ENCODE measurements at regions not wholly inside any gene's neighbourhood (a gene's known extent, or its start where the extent isn't known, plus 50 kb on each side); places are given as distances from the start of the nearest gene placed in this dataset.

GRCh38 chr4:128525992-128526630 is 238.5 kb upstream of the PGRMC2 start:
- DNase-seq: no peak

DNA sequence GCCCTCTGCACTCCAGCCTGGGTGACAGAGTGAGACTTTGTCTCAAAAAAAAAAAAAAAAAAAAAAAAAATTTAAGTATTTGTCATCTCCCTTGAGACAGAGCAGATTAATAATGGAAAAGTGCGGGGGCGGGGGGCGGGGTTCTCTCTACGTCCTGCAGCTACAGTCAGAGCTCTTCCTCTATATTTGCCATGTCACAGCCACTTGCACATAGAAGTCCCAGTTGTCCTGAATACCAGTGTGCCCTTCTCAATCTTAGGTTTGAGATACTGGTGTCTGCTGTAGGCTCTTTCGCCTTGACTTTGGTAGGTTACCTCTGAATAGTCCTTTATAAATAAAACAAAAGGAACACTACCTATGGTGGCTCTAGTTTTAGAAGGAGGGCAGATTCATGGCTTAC is 237.8 kb upstream of the PGRMC2 start:
- DNase-seq: no peak

- DNase-seq: no peak
These were observed 236.7 kb upstream of the PGRMC2 start for GRCh38 chr4:128524311-128524710.

GRCh38 chr4:128521648-128522111 is 234.1 kb upstream of the PGRMC2 start:
- no peak for DNase-seq

DNA sequence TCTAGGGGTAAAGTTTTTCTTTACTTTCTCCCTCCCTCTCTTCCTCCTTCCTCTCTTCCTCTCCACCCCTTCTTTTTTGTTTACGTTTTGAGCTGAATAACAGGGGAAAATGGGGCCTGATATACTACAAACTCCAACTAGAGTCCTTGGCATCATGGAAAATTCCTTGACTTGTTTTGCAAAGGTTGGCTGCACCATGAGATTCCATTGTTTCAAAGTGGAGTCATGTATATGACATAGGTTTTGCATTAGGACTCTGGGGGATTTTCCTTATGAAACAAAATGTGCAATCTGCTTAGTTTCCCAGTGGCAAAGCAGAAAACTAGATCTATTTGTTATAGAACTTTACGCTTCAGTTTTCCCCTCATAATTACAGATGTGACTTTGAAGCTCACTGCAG is 233.5 kb upstream of the PGRMC2 start:
- DNase-seq: no peak

- no peak for DNase-seq
These were observed 231.7 kb upstream of the PGRMC2 start for GRCh38 chr4:128519163-128519830.

DNA sequence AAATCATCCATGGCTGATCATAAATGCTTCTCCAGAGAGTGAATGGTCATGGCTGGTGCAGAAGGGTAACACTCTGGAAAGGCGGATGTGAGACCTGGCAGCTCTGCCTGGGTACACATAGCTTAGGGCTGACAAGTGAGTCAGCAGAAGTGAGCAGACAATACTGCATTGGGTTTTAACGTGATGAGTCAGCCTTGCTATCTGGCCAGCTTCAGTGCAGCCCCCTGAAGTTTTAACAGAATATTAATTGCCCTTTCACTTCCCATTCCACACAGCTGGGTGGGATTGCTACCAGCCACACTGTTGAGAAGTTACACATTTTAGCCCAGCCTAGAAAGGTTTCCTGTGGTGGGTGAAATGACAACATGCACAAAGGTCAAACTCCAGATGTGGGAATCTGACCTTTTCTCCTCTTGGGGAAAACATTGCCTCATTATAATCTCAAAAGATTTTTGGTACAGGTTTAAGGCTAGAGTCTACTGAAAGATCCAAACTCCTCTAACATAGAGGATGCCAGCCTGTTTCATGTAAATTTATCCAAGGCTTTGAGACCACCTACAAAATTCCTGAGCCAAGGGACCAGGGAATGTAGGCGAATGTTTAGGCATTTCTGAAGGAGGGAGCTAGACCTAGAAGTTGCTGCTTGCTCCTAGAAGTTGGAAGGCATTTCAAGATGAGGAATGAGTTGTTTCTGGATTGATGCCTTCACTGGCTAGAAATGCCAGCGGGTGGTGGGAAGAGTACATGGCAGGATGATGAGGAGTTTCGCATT is 230.3 kb upstream of the PGRMC2 start:
- DNase-seq: no peak

DNA sequence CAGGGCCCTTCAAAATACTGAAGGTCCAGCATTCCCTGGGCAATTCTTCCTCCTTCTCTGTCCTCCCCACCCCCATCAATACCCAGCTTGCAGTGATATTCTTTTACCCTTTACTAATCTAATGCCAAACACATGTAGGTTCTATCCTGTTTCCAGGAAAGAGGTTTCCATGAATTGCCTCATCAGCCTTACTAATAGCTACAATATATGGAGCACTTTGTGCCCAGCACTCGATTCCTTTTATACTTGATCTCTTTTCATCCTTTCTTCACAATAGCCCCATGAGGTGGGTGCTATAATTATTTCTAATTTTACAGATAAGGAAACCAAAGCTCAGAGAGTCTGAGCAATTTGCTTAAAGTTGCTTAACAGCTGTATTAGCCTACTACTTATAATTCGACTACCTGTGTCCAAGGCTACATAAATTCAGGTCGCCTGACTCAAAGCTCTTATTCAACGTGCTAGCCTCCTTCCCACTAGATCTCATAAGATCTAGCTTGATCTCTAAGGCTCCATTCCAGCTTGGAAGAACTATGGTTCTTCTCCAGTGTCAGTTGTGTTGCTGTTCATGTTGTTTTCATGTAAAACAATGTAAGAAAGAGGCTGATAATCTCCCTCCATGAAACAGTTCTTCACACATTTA is 229.6 kb upstream of the PGRMC2 start:
- DNase-seq: no peak

GRCh38 chr4:128516301-128516969 is 228.8 kb upstream of the PGRMC2 start:
- no peak for DNase-seq

DNA sequence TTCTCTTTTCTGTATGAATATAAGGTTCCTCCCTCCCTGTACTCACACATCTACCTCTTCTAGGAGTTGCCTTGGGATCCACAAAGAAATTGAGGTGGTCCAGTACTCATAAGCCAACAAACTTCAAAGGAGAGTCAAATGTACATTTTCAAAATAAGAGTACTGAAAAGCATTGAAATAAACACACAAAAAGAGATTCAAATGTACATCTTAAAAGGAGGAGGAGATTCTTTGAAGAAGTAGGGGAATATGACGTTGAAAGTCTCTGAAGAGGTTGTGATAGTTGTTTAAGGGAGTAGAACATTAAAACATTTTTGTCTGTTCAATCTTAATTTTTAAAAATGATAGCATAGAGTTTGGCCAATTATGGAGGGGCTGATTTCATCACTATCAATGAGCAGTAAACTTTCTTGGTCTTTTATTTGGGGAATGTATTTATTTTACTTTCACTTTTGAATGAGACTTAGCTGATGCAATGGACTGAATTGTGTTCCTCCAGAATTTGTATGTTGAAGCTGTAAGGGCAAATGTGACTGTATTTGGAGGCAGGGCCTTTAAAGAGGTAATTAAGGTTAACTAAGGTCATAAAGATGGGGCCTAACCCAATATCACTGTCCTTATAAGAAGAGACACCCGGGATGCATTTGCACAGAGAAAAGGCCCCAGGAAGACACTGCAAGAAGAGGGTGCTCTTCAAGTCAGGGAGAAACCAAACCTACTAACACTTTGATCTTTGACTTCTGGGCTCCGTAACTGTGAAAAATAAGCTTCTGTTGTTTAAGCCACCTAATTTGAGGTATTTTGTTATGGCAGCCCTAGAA is 226.3 kb upstream of the PGRMC2 start:
- no peak for DNase-seq

DNA sequence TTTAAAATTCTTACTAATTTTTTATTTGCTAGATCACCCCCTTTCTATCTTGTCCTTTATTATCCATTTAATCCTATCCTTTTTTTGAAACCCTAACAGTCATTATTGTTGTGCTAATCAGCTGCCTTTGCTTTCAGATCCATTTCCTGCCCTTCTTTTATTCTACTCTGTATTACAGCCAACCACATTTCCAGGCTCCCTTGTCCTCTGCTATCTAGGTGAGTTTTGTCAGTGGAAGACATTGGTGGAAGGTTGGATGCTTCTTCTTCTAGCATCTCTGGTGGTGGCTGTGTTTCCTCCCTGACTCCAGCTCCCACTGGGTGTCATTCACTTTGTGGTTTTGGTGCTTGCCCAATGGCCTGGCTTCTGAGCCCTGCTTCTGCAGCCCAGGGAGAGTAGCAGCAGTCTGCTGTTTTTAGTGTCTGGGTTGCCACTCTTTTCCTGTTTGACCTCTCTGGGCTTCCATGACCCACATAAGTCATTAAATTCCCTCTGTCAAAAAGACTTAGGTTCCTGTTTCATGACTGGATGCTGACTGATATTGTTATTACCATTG is 225.2 kb upstream of the PGRMC2 start:
- DNase-seq: no peak

- DNase-seq: no peak
These were observed 224.5 kb upstream of the PGRMC2 start for GRCh38 chr4:128512161-128512560.

GRCh38 chr4:128510850-128511249 is 223.2 kb upstream of the PGRMC2 start:
- no peak for DNase-seq

DNA sequence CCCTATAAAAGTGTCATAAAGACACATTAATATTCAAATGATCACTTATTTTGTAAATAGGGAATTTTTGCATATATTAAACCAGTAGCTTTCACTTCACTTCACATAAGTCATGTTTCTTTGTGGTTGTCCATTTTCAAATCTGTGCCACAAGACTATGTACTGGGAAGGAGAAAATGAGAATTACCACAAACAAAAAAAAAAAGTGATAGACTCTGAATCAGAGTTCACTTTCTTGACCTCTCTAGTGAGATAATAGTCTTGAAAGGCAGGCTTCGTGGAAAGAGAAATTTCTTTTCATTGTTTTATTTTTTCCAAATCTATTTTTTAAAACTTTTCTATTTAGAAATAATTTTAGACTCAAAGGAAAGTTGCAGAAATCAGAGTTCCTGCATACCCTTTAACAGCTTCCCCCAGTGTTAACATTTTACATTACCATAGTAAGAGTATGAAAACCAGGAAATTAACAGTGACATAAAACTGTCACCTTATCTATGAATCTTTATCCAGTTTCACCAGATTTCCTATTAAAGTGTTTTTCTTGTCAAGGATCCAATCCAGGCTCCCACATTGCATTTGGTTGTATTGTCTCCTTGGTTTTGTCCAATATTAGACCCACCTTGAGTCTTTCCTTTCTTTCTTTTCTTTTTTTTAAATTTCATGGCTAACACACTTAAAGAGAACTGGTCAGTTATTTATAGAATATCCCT is 215.4 kb upstream of the PGRMC2 start:
- no peak for DNase-seq

GRCh38 chr4:128501239-128501638 is 213.6 kb upstream of the PGRMC2 start:
- no peak for DNase-seq

DNA sequence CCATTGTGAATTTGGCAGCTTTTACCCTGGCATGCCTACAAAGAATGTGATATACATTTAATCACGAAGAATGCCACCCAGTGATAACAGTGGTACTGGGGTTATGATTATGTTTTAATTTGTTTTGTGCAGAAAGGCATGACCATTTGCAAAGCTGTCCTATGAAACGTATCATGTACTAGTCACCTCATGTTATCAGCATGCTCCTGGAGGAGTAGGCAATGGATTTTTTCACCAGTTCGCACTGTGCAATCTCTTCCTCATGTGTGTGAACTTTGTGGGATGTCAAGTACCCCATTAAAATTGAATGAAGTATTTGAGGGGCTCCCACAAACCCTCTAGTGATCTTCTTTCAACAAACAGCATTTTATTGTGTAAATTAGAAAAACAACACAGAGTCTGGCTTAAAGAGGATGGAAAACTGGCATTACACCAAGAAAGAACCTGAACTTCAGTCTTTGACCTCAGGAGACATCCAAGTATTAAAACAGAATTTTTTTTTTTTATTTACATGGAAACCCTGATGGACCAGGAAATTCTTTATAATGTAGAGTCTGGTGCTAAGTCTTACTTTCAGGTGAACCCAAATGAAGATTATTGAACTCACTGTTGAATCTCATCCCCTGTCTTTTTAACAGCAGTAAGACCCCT is 200.6 kb upstream of the PGRMC2 start:
- no peak for DNase-seq

- DNase-seq: no peak
These were observed 197.3 kb upstream of the PGRMC2 start for GRCh38 chr4:128484896-128485295.

GRCh38 chr4:128483816-128484215 is 196.2 kb upstream of the PGRMC2 start:
- no peak for DNase-seq

DNA sequence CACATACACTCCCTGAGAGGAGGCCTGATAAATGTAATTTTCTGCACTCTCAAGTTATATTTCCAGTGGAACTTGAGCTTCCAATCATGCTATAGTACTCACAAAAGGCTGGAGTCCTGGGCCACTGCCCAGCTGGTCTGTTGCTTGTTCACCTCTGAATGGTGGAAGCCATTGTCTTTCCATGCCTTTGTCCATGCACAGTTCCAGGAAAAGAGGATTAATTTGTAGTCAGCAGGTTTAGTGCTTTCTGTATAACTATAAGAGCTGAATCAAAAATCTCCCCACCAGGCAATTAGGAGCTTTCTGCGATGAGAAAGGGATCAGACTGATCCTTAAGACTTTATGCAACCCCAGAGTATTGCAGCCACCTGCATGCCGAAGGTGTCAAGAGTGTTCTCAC is 195.4 kb upstream of the PGRMC2 start:
- DNase-seq: no peak

DNA sequence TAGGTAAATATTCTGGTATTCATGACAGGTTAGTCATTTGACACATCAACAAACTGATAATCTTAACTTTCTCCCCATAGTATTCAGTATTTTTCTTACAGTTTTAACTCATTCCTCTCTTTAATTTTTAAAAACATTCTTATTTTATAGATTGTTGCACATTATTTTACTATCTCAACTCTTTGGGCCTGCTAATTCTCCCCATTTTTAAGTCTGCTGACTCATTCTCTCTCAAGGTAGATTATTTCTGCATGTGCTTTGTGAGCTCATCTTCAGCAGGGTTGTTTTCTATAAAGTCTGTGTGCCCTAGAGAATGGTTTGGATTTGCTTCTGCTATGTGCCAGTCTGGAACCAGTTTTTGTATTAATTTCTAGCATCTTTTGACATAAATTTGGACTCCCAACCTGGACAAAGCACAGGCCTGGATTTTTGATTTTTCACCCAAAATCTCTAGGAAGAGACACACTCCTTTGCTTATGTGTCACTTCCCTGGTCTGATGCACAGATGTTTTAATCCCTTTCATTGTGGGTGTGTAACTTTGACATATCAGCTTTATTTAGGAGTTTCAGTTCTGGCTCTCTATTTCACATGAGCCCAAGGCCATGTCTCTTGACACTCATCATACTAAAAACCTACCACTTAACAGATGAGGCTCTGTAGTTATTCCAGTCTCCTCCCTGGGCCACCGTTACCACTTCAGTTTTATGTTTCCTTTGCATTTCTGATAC is 194.3 kb upstream of the PGRMC2 start:
- no peak for DNase-seq
